ENCODE measurements at regions not wholly inside any gene's neighbourhood (a gene's known extent, or its start where the extent isn't known, plus 50 kb on each side); places are given as distances from the start of the nearest gene placed in this dataset.

DNA sequence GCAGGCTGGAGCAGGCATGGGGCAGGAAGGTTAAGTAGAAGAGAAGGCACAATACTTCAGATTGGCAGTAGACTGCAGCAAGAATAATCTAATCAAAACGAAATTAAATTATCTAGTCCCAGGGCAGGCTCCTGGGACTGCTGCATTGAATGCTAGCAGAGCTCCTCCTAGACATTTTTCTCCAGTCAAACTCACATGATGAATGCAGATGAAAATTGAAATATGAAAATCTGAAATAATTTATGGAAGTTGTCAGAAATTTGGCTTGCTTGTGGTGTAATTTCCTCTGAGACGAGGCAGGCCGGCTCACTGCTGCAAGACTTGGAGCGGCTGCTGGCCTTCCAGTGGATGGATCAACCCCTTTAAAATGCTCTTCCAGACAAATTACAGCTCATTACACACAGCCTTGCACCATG lies 78.0 kb upstream of the TMEM33 start:
- Histone ChIP-seq H3K4me3 (ENCODE audit: low read length in 2 of 2) (no peak overlapping the region), H3K27me3 (ENCODE audit: control insufficient read depth in 1 of 2, insufficient read depth in 2 of 2, low read length in 2 of 2) (peaks cover 0 to 6% of the 10 kb centered on the region in 2 donors), H3K4me1 (ENCODE audit: control insufficient read depth, insufficient read depth, low read length) (no peaks in the 10 kb centered on the region), H3K36me3 (ENCODE audit: control insufficient read depth in 2 of 2, insufficient read depth in 2 of 2, low read length in 2 of 2) (no peaks in the 10 kb centered on the region), H3K9ac (ENCODE audit: low read length in 2 of 2) (no peak overlapping the region), H3K9me3 (ENCODE audit: control insufficient read depth in 2 of 2, low read length in 2 of 2) (no peaks in the 10 kb centered on the region), H3K27ac (ENCODE audit: low read length) (no peak overlapping the region)

DNA sequence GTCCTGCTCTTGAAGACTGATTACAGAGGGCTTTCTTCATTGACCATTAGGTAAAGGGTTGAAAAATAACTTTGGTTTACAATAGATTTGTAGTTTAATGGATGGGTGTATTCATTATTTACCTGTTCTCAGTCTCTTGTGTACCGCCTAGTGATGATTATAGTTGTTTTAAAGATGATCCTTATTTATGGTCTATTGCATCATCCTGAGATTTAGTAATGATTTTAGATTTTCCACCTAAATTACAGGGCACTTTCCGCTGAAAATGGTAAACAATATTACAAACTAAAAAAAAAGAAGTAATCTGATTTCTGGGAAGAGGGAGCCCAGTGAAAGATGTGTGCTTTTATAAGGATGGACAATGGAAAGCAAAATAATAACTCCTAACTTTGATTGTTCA lies 78.4 kb upstream of the TMEM33 start:
- Histone ChIP-seq H3K27me3 (ENCODE audit: control insufficient read depth in 1 of 2, insufficient read depth in 2 of 2, low read length in 2 of 2) (peaks cover 0 to 6% of the 10 kb centered on the region in 2 donors), H3K9me3 (ENCODE audit: control insufficient read depth in 2 of 2, low read length in 2 of 2) (no peaks in the 10 kb centered on the region)

DNA sequence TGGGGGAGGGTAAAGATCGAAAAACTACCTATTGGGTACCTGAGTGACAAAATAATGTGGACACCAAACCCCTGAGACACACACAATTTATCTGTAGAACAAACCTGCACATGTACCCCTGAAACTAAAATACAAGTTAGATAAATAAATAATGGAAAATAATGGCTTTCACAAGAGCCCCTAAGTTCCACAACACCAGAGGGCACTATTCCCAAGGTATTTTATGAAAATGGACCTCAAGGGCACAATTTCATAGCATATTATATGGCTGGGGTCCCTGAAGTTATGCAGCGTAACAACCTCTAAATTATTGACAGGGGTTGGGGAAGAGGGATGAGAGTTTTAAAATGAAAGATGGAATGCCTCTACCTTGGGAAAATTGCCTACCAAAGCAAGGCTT lies 81.3 kb upstream of the TMEM33 start:
- no peaks in the 10 kb centered on the region for H3K9me3 ChIP-seq (ENCODE audit: control insufficient read depth in 2 of 2, low read length in 2 of 2)
- H3K27ac ChIP-seq (ENCODE audit: low read length), result no peak overlapping the region
- no peaks in the 10 kb centered on the region for H3K4me1 ChIP-seq (ENCODE audit: control insufficient read depth, insufficient read depth, low read length)
- no peaks in the 10 kb centered on the region for H3K36me3 ChIP-seq (ENCODE audit: control insufficient read depth in 2 of 2, insufficient read depth in 2 of 2, low read length in 2 of 2)
- no peak overlapping the region for H3K4me3 ChIP-seq (ENCODE audit: low read length in 2 of 2)
- peaks cover 0 to 3% of the 10 kb centered on the region in 2 donors for H3K27me3 ChIP-seq (ENCODE audit: control insufficient read depth in 1 of 2, insufficient read depth in 2 of 2, low read length in 2 of 2)
- H3K9ac ChIP-seq (ENCODE audit: low read length in 2 of 2), result no peak overlapping the region

More for the DNA sequence above, 78.4 kb upstream of the TMEM33 start:
- Histone ChIP-seq H3K36me3 (ENCODE audit: control insufficient read depth in 2 of 2, insufficient read depth in 2 of 2, low read length in 2 of 2) (no peaks in the 10 kb centered on the region), H3K9ac (ENCODE audit: low read length in 2 of 2) (no peak overlapping the region), H3K4me3 (ENCODE audit: low read length in 2 of 2) (no peak overlapping the region), H3K27ac (ENCODE audit: low read length) (no peak overlapping the region), H3K4me1 (ENCODE audit: control insufficient read depth, insufficient read depth, low read length) (no peaks in the 10 kb centered on the region)

DNA sequence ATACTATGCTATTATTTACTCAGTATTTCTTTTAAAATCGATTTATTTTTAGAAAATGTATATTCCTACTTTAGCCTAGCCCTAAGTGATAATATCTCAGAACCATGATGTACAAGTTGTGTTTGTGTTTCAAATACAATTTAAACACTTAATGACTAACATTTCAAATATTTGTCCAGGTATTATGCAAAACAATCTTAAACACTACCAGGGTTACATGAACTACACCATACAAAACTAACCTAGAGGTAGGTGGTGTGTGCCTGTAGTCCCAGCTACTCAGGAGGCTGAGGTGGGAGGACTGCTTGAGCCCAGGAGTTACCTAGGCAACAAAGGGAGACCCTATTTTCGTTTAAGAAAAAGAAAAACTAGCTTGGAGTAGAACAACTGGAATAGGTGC lies 83.0 kb upstream of the TMEM33 start:
- no peaks in the 10 kb centered on the region for H3K27me3 ChIP-seq (ENCODE audit: control insufficient read depth in 1 of 2, insufficient read depth in 2 of 2, low read length in 2 of 2)
- H3K9ac ChIP-seq (ENCODE audit: low read length in 2 of 2), result no peak overlapping the region
- H3K27ac ChIP-seq (ENCODE audit: low read length), result no peak overlapping the region
- H3K9me3 ChIP-seq (ENCODE audit: control insufficient read depth in 2 of 2, low read length in 2 of 2), result no peaks in the 10 kb centered on the region
- no peaks in the 10 kb centered on the region for H3K36me3 ChIP-seq (ENCODE audit: control insufficient read depth in 2 of 2, insufficient read depth in 2 of 2, low read length in 2 of 2)
- H3K4me1 ChIP-seq (ENCODE audit: control insufficient read depth, insufficient read depth, low read length), result no peaks in the 10 kb centered on the region
- no peak overlapping the region for H3K4me3 ChIP-seq (ENCODE audit: low read length in 2 of 2)

DNA sequence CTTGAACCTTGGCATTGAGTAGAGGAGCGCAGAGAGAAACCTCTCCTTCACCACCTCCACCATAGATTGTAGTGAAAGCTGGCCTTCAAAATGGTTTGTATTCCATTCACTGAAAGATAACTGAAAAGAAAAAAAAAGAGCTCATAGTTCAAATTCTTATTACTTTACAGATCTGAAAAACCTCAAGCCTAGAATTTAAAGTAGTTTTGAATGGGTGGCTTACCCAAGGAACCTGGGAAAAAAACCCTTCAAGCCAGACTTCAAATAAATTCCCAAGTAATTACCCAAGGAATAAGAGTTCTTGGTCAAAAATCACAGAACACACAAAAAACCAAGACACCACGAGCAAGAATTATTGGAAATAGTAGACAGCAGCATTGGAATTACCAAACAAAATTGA lies 83.6 kb upstream of the TMEM33 start:
- H3K4me3 ChIP-seq (ENCODE audit: low read length in 2 of 2), result no peak overlapping the region
- H3K27ac ChIP-seq (ENCODE audit: low read length), result no peak overlapping the region
- H3K27me3 ChIP-seq (ENCODE audit: control insufficient read depth in 1 of 2, insufficient read depth in 2 of 2, low read length in 2 of 2), result no peaks in the 10 kb centered on the region
- no peak overlapping the region for H3K9ac ChIP-seq (ENCODE audit: low read length in 2 of 2)
- no peaks in the 10 kb centered on the region for H3K36me3 ChIP-seq (ENCODE audit: control insufficient read depth in 2 of 2, insufficient read depth in 2 of 2, low read length in 2 of 2)
- H3K4me1 ChIP-seq (ENCODE audit: control insufficient read depth, insufficient read depth, low read length), result no peaks in the 10 kb centered on the region
- H3K9me3 ChIP-seq (ENCODE audit: control insufficient read depth in 2 of 2, low read length in 2 of 2), result no peaks in the 10 kb centered on the region

DNA sequence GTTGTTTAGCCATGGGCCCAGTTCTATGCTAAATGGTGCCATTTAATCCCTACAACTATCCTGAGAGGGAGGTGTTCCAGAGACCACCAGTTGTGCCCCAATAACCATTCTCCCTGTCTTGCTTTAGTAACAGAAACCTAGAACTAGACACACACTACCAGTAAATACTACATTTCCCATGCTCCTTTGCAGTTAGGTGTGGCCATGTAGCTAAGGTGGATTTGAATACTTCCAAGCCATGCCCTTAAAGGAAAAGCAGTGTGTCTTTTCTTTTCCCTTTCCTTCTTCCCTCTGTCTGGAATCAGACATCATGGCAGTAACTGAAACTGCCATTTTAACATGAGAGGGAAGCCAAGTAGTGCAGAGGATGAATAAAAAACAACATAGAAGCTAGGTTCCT lies 90.9 kb upstream of the TMEM33 start:
- Histone ChIP-seq H3K9ac (ENCODE audit: low read length in 2 of 2) (no peak overlapping the region), H3K4me3 (ENCODE audit: low read length in 2 of 2) (no peak overlapping the region), H3K27me3 (ENCODE audit: control insufficient read depth in 1 of 2, insufficient read depth in 2 of 2, low read length in 2 of 2) (no peaks in the 10 kb centered on the region), H3K36me3 (ENCODE audit: control insufficient read depth in 2 of 2, insufficient read depth in 2 of 2, low read length in 2 of 2) (no peaks in the 10 kb centered on the region), H3K27ac (ENCODE audit: low read length) (no peak overlapping the region), H3K9me3 (ENCODE audit: control insufficient read depth in 2 of 2, low read length in 2 of 2) (peaks cover 2 to 3% of the 10 kb centered on the region in 2 donors), H3K4me1 (ENCODE audit: control insufficient read depth, insufficient read depth, low read length) (no peaks in the 10 kb centered on the region)

DNA sequence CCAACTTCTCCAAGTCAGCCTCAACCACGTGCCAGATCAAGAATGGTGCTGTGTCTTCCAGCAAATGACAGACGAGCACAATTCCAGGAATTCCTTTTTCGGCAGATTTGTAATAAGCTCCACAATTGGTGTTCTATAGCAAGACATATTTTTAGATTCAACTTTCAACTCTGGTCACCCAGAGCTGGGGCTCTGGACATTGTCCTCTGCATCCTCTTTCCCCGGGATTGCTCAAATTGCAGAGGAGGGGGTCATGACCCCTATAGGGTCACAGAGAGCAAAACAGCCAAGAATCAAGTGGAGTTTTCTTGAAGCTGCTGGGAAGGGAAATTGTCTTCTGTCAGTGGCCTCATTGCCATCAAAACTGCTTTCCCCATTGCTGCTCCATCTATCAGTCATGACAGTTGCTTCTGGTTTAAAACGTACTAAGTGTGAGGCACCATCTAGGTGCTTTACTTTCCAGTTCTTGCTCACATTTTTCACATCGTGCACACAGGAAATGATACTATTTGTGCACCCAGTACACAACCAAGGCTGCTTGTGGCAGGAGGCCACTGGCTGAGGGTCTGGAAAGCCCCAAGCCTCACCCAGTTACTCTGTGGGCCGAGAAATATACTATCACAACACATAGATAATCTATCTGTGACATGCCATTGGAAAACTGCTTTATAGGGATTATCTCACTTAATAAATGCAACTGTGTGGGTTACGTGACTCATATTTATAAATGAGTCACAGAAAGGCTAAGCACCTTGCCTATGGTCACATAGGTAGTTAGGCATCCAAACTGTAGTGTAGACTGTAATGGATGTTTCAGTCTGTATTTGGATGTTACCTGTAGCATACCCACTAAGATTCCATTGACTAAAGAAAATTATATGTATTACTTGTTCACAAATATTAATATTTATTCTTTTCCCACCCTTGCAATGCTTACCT lies 91.7 kb upstream of the PHOX2B start:
- no peaks in the 10 kb centered on the region for H3K27me3 ChIP-seq (ENCODE audit: control insufficient read depth in 1 of 2, insufficient read depth in 2 of 2, low read length in 2 of 2)
- H3K4me1 ChIP-seq (ENCODE audit: control insufficient read depth, insufficient read depth, low read length), result no peaks in the 10 kb centered on the region

DNA sequence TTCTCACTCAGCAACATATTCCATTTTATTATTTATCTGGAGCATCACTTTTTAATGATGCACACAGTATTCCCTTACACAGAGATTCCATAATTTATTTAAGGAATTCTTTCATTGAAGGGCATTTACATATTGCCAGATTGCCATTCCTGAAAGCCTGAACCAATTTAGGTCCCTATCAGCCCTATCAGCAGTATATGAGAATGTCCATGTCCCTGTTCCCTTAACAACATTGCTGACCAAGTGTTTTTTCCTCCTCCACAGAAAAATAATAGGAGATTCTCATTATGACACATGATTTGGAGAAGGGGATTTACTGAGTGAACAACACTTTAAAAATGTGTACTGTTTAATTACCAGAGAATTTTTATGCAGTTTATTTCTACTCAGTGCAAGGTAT lies 90.1 kb upstream of the PHOX2B start:
- no peak overlapping the region for H3K27ac ChIP-seq (ENCODE audit: low read length)
- H3K9me3 ChIP-seq (ENCODE audit: control insufficient read depth in 2 of 2, low read length in 2 of 2), result peaks cover 0 to 1% of the 10 kb centered on the region in 2 donors
- no peak overlapping the region for H3K9ac ChIP-seq (ENCODE audit: low read length in 2 of 2)
- no peak overlapping the region for H3K4me3 ChIP-seq (ENCODE audit: low read length in 2 of 2)
- H3K27me3 ChIP-seq (ENCODE audit: control insufficient read depth in 1 of 2, insufficient read depth in 2 of 2, low read length in 2 of 2), result no peaks in the 10 kb centered on the region
- H3K36me3 ChIP-seq (ENCODE audit: control insufficient read depth in 2 of 2, insufficient read depth in 2 of 2, low read length in 2 of 2), result no peaks in the 10 kb centered on the region
- no peaks in the 10 kb centered on the region for H3K4me1 ChIP-seq (ENCODE audit: control insufficient read depth, insufficient read depth, low read length)

More for the DNA sequence above, 91.7 kb upstream of the PHOX2B start:
- H3K27ac ChIP-seq (ENCODE audit: low read length), result no peak overlapping the region
- H3K36me3 ChIP-seq (ENCODE audit: control insufficient read depth in 2 of 2, insufficient read depth in 2 of 2, low read length in 2 of 2), result no peaks in the 10 kb centered on the region
- H3K4me3 ChIP-seq (ENCODE audit: low read length in 2 of 2), result no peak overlapping the region
- H3K9me3 ChIP-seq (ENCODE audit: control insufficient read depth in 2 of 2, low read length in 2 of 2), result peaks cover 2 to 3% of the 10 kb centered on the region in 2 donors
- H3K9ac ChIP-seq (ENCODE audit: low read length in 2 of 2), result no peak overlapping the region

DNA sequence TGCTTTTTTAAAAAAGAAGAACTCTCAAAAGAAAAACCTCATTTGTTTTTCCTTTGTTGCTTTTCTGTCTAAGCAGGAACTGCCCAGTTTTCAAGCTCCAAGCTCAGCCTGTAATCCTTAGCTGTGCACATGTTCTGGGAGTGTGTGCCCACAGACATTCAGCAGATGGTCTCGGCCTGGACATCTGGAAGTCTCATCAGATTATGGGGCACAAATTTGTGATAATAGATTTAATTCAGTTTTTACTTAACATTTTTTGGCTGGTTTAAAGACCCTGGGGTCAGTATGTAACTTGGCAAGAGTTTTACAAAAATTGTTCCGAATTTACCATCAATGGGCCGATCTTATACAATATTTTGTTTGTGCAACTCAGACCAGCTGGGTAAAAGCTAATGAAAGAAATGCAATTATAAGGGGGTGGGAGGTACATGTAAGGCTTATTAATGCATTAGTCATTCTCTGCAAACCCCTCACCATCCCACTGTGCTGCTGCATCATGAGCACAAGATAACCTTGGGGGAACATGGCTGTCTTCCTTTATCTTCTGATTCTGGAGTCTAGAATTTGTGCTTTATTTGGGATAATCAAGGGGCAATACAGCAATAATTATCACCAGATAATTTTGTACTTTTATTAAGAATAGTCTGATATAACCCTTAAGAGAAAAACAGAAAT lies 86.9 kb upstream of the PHOX2B start:
- Histone ChIP-seq H3K27me3 (ENCODE audit: control insufficient read depth in 1 of 2, insufficient read depth in 2 of 2, low read length in 2 of 2) (peaks cover 0 to 4% of the 10 kb centered on the region in 2 donors), H3K9me3 (ENCODE audit: control insufficient read depth in 2 of 2, low read length in 2 of 2) (no peaks in the 10 kb centered on the region), H3K4me1 (ENCODE audit: control insufficient read depth, insufficient read depth, low read length) (no peaks in the 10 kb centered on the region), H3K4me3 (ENCODE audit: low read length in 2 of 2) (no peak overlapping the region), H3K36me3 (ENCODE audit: control insufficient read depth in 2 of 2, insufficient read depth in 2 of 2, low read length in 2 of 2) (no peaks in the 10 kb centered on the region), H3K27ac (ENCODE audit: low read length) (no peak overlapping the region), H3K9ac (ENCODE audit: low read length in 2 of 2) (no peak overlapping the region)

DNA sequence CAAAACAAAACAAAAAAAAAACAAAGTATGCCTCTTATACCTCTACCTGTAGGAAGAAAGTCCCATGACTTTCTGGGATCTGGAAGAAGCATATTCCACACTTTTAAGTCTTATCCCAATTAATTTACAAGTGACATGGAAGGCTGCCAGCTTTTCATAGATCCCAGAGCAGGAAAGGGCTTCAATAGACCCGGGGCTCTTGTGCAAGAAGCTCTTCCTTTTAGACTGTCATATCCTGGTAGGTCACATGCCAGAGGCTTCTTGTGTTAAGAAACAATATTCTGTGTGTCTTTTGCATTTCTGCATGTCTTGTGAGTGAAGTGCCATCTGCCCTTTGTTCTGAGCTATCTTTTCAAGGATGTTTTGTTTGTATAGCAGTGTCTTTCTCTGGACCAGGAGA lies 84.4 kb upstream of the PHOX2B start:
- no peak overlapping the region for H3K27ac ChIP-seq (ENCODE audit: low read length)

DNA sequence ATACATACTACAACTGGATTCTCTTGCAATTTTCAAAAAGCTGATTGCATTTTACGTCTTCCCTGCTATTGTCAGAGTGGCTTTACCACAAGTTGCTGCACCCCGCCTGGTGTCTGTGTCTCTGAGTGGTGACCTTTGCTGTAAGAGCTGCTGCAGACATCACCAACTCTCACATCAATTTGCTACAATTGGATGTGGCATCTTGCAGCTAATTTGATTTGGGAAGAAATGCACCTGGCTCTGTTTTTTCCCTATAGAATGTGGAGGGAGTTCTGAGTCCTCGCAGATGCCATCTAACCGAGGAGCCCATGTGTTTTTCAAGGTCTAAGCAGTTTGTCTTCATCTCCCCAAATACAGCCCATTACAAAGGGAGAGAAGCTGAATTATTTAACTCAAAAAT lies 73.8 kb upstream of the PHOX2B start:
- H3K36me3 ChIP-seq (ENCODE audit: control insufficient read depth in 2 of 2, insufficient read depth in 2 of 2, low read length in 2 of 2), result no peaks in the 10 kb centered on the region
- H3K27me3 ChIP-seq (ENCODE audit: control insufficient read depth in 1 of 2, insufficient read depth in 2 of 2, low read length in 2 of 2), result peaks cover 0 to 6% of the 10 kb centered on the region in 2 donors
- no peak overlapping the region for H3K9ac ChIP-seq (ENCODE audit: low read length in 2 of 2)
- no peaks in the 10 kb centered on the region for H3K9me3 ChIP-seq (ENCODE audit: control insufficient read depth in 2 of 2, low read length in 2 of 2)
- H3K27ac ChIP-seq (ENCODE audit: low read length), result no peak overlapping the region
- no peak overlapping the region for H3K4me3 ChIP-seq (ENCODE audit: low read length in 2 of 2)
- no peaks in the 10 kb centered on the region for H3K4me1 ChIP-seq (ENCODE audit: control insufficient read depth, insufficient read depth, low read length)

More for the DNA sequence above, 84.4 kb upstream of the PHOX2B start:
- peaks cover 0 to 5% of the 10 kb centered on the region in 2 donors for H3K27me3 ChIP-seq (ENCODE audit: control insufficient read depth in 1 of 2, insufficient read depth in 2 of 2, low read length in 2 of 2)
- no peak overlapping the region for H3K4me3 ChIP-seq (ENCODE audit: low read length in 2 of 2)
- no peaks in the 10 kb centered on the region for H3K9me3 ChIP-seq (ENCODE audit: control insufficient read depth in 2 of 2, low read length in 2 of 2)
- no peaks in the 10 kb centered on the region for H3K4me1 ChIP-seq (ENCODE audit: control insufficient read depth, insufficient read depth, low read length)
- H3K9ac ChIP-seq (ENCODE audit: low read length in 2 of 2), result no peak overlapping the region
- no peaks in the 10 kb centered on the region for H3K36me3 ChIP-seq (ENCODE audit: control insufficient read depth in 2 of 2, insufficient read depth in 2 of 2, low read length in 2 of 2)
